ENCODE measurements at regions not wholly inside any gene's neighbourhood (a gene's known extent, or its start where the extent isn't known, plus 50 kb on each side); places are given as distances from the start of the nearest gene placed in this dataset.

GRCh38 chr11:23976426-23976825, 520.4 kb upstream of the LUZP2 start:
- TF ChIP-seq PATZ1 (CRISPR knock-in tag; IDR thresholded peaks at IDR 0.05; ENCODE audit: borderline replicate concordance) = no peak
- TF ChIP-seq GLIS3 (CRISPR knock-in tag; IDR thresholded peaks at IDR 0.05) = no peak
